GM18861 (cell line): ENCODE measurements at regions not wholly inside any gene's neighbourhood (a gene's known extent, or its start where the extent isn't known, plus 50 kb on each side); places are given as distances from the start of the nearest gene placed in this dataset.

Source experiments
- ATAC-seq: cut with Tn5 transposase; IDR thresholded peaks from one replicate; pipeline ENCODE4 v1.9.1; 2021; ENCODE audit not compliant: unreplicated experiment

DNA sequence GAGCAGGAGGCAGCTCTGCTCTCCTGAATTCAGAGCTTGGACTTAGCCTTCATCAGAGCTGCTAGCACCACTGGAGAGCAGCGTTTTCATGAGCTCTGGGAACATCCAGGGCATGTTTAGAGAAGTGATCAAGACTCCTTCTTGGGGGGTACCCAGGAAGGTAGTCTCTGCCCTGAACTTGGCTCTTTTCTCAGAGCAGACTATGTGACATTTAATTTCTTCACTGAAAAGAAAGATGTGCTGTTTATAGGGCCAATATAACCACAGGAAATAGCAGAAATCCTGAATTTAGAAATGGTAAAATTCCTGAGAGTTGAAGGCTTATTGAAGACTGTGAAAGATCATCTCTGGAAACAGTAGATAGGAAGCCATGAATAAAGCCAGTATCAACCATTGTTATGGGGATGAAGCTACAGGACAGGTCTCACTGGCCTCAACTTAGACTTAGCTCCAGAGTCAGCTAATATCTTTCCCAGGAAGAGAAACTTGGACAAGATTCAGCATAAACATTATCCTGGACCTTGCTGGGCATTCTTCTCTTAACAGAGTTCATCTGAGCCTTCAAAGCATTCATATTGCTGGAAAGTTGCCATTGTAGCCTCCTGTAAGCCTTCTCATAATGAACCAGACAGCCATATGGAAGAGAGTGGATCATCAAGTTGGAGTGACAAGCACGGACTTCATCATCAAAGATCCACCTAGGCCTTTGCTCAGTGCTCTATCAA, 386.6 kb upstream of the THBS1 start:
- no peak for ATAC-seq

- no peak for ATAC-seq
These were observed 384.9 kb upstream of the THBS1 start for GRCh38 chr15:39195961-39196486.

DNA sequence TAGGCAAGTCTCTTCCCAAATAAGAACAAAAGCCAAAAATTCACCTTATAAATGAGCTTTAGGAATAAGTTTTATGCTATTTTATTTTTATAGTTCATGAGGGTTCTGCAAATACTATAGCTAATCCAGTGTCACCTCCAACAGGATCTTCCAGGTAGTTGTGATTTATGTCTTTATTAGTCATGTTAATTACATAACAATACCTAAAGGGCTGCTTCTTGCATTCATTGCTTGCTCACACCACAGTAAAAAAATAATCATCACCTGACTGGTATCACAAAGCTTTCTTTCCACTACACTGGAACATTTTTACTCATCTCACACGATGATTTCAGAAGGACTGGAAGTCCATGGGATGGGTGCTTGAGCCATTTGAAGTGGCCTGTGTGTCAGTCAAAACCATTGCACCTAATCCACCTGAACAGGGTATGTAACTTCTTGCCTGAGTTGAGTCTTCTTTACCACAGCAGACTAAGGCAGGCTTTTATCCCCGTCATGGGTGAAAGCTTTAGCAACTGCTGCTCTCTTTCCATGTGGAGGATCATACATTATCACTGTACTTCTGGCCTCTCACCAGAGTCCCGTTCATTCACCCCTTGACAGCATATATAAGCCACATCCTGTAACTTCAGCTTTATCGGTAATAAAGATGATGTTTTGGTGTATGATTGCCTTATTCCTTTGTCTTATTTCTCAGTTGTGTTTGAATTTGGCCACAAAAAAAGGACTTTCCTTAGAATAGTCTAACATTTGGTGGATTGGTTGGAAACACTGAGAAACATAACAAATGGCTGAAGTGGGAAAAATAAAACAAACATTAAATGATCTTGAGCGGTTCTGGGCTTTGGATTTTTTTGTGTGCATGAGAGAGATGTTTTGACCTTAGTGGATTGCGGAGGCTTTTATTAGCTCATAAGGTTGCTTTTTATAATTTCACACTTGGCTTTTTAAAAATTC, 382.6 kb upstream of the THBS1 start:
- no peak for ATAC-seq

DNA sequence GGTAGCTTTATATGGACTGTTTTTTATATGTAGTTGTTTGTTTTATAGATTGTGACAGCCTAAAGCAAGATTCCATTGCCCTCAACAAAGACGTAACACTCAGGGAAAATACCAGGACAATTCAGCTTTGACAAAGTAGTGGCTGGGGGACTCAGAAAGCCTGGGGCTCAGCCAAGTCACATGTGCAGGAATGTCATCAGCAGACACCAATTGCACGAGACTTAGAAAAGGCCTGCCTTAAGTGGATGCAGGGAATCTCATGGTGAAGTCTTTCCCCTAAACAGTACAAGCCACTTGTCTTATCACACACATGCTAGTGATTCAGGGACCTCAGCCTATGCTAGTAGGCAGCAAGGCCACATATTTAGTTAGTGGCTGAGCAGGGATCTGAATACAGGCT, 381.8 kb upstream of the THBS1 start:
- ATAC-seq, result no peak

DNA sequence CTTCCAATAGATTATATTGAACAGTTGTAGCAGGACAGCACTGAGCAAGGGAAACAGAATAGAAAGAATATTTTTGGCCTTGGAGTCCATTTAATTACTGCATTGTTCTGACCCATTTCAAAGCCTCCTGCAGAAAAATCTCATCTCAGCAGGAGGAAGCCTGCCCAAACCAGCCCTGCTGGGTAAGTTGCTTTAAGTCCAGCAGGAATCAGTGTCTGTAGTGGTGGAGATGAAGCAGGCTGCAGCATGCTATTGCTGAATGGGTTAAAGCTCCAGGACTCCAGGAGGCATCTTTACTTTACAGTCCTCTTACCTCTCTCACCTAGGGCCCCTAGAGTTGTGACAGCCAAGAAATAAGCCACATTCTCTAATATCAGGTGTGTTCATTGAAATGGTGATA, 380.3 kb upstream of the THBS1 start:
- no peak for ATAC-seq

DNA sequence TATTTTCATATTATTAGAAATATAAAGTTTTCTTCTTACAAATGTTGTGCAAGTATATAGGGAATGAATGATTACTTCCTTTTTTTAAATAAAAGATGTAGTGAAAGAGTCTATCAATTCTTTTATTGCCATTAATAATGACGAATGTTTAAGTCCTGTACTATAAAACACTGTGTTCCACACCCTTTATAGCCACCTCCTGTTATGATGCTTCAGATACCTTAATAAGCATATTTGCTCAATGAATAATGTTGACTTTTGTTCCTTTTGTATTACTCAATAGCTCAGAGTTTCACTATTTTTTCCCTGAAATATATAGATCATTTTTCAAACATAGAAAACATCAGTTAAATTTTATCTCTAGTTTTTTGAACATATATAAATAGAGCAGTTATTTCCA, 378.2 kb upstream of the THBS1 start:
- no peak for ATAC-seq

GRCh38 chr15:39204031-39204430, 376.8 kb upstream of the THBS1 start:
- no peak for ATAC-seq

GRCh38 chr15:39205081-39205480, 375.8 kb upstream of the THBS1 start:
- no peak for ATAC-seq

DNA sequence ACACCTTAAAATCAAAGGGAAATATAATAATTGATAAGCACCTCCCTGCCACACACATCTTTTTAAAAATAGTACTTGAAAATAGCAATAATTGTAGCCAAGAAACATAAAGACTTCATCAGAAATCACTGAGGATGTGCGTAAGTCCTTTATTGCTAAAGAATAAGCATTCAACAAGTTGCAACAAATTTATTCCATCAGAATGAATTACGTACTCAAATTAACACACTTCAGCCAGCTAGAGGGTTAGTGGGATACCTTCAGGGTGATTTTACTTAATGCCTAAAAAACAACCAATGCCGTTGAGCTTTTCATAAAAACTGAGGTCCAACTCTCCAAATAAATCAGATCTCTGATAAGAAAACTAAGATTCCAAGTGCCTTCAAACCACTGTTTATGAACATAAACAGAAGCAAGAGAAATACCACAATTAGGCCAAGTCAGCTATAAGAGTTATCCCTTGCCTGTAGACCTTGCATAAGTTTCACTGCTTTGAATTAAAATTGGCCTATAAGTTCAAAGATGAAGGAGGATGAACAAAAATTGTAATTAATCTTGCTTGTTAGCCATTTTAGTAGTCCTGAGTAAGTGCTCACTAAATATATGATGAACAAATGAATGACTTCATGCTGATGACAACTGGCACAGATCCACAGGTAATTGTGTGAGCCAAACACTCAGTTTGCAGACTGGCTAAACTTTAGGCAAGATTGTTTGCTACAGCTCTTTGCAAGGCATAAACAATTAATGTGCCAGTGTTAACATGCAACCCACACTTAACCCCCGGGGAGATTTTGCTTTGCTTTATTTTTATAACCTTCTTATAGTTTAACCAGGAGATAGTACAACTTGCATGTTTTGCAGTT, 375.1 kb upstream of the THBS1 start:
- no peak for ATAC-seq

DNA sequence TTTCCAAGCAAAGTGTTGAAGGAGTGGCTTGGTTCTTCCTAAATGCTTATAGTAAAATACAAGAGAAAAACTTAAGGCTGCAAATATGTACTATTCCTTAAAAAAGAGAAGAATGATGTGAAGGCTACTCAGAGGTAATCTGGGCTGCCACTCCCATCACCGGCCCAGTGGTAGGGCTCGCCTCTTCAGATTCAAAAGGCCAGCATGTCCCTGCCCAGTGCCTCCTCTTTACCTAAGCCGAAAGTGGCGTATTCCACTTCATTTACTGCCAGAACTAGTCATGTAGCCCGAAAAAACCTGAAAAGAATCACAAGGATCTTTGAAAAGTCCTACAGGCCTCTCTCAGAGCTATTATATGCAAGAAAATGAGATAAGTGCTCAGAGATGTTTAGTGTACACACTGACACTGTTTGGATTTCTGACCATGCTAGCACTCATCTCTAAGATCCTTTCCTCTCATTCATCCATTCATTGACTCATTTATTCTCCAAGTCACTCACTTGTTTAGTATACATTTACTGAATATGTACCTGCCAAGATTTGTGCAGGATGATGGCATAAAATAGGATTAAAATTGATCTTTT, 373.3 kb upstream of the THBS1 start:
- no peak for ATAC-seq

GRCh38 chr15:39208187-39208586, 372.7 kb upstream of the THBS1 start:
- no peak for ATAC-seq

DNA sequence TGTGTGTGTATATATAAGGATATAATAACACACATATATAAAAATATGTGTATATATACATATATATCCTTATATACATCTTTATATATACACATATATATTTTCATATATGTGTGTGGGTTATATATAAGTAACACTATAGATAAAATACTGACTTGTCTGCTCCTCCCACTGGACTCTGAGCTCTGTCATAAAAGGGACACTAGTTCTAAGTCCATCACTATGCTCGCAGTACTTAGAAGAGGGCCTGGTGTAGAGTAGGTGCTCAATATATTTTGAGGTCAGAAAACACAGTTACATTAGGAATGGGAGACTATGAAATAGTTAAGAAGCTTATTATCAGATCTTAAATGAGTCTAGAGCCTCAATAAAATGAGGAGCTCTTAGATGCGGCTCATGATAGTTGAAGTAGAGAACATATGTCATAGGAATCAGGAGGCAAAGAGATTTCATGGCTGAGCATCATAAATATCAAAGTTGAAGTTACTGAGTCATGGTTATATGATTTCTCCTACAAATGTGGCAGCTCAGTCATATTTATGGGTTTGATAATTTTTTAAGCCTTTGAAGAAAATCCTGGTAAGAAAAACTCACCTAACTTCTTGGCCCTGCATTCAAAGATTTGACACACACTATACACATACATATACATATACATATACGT, 371.2 kb upstream of the THBS1 start:
- no peak for ATAC-seq

- no peak for ATAC-seq
These were observed 369.5 kb upstream of the THBS1 start for GRCh38 chr15:39211108-39211979.

GRCh38 chr15:39213385-39213840, 367.5 kb upstream of the THBS1 start:
- no peak for ATAC-seq

DNA sequence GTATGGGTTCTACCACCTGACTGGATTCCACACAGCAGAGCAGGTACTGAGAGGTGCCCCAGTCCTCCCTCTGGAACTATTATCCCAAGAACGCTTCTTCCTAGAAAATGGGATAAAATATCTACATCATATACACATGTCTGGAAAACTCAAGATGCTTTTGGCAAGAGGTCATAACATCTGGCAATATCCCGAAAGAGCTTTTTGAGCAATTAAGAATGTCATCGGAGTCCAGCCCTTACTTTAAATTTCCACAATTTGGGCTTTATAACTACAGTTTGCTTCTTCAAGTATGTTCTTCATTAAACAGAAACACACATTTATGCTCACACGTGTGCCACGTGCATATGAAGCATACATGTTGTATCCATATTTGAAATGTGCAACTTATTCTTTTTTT, 365.9 kb upstream of the THBS1 start:
- no peak for ATAC-seq

- ATAC-seq, result no peak
These were observed 364.1 kb upstream of the THBS1 start for GRCh38 chr15:39216816-39217215.

DNA sequence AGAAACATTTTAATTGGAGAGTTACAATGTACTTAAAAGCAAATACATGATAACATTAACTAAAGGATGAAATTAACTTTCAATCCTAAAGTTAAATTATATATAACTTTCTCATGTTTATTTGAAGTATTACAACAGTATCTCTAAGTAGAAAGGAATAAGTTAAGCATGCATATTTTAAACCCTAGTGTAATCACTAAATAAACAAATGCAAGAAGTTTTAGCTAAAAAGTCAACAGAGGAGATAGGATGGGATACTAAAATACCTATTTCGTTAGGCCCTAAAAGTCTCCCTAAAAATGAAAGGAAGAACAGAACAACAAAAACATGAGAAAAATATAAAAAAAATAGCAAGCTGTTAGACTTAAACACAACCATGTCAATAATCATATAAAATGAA, 361.3 kb upstream of the THBS1 start:
- ATAC-seq, result no peak

GRCh38 chr15:39226169-39226937, 354.5 kb upstream of the THBS1 start:
- ATAC-seq, result no peak
